T-helper 2 cell treated with Interferon-gamma antibody and Interleukin-4, amounts not matched to agents 100 ng/mL and 5 ng/mL, for 36 hours (primary cell): ENCODE measurements at regions not wholly inside any gene's neighbourhood (a gene's known extent, or its start where the extent isn't known, plus 50 kb on each side); places are given as distances from the start of the nearest gene placed in this dataset.

ENCODE experiments used
- intact Hi-C: fragments of 100-400 bp; cut with micrococcal nuclease; formaldehyde crosslinking; loops from one replicate; pipeline ENCODE4 v1.15.1; 2023

DNA sequence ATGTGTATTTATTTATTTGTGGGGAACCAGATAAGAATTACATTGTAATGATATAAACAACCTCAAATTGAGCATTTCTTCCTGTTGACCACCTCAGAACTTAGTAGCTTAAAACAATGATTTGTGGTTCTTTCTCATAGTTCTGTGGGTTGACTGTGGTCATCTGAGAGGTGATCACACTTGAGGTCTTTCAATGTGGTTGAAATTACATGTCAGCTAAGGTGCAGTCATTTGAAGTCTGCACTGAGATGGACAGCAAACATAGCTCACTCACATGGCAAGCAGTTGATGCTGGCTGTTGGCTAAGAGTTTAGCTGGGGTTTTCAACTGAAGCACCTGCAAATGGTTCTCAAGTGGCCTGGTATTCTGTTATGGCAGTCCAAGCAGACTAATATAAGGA lies 436.7 kb upstream of the MAP3K7 start:
- intact Hi-C loops = no loop called here

- intact Hi-C loops = no loop called here
Observed at GRCh38 chr6:91020744-91021143, 433.9 kb upstream of the MAP3K7 start.

DNA sequence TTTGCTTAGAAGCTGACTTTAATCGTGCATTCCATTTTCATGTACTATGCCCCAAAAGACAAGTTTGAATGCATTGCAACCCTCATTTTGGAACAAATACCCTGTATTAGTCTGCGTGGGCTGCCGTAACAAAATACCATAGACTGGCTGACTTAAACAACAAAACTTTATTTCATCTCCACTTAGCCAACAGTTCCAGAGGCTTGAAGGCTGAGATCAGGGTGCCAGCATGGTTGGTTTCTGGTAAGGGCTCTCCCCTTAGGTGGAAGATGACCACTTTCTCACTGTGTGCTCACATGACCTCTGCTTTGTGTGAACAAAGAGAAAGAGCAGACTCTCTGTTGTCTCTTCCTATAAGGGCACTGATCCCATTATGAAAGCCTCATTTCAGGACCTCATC lies 431.7 kb upstream of the MAP3K7 start:
- intact Hi-C loops = no loop called here

DNA sequence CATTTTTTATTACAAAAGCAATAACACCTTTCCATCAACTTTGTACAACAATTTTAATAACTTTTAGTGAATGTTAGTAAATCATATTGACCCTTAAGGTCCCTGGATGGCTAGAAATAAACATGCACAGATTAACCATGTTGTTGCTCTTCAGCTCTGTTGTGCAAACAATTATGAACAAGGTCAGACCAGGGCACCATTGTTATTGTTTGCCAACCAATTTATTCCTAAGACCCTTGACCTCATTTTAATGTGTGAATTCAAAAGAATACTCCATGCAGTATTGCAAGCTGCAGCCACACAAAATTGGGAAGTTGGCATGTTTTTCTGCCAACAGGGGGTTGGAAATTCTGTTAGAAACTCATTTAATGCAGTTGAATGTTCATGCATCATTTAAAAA lies 426.6 kb upstream of the MAP3K7 start:
- intact Hi-C loops = no loop called here

DNA sequence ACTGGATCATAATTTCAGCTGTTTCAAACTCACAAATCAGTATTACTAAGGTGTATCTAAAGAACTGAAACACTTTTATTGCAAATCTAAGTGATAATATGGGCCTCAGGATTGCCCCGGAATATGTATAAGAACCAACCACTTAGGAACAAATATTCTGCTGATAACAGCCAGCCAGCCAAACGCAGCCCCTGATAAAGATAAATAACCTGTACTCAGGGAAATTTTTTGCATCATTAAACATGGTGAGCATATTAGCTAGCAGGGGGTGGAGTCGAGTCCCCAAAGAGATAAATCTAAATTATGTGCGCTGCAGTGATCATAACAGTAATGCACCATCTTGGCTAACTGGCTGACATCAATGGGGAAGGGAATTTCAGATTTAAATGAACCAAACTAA lies 410.2 kb upstream of the MAP3K7 start:
- intact Hi-C loops = no loop called here

DNA sequence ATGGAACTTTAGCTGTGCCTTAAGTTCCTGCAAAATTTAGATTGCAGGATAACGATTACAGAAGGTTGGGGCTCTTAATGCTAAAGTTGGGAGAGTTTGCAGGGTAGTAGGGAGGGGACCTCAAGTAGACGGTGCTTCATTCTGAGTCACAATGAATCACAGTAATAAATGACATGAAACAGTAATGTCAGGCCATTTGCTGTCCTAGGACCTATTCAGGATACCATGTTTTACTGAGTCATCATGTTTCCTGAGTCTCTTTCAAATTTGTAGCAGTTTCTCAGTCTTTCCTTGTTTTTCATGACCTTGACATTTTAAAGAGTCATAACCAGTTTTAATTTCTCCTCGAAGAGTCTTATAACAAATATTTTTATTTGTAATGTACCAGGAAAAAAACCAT lies 406.9 kb upstream of the MAP3K7 start:
- intact Hi-C loops = no loop called here

DNA sequence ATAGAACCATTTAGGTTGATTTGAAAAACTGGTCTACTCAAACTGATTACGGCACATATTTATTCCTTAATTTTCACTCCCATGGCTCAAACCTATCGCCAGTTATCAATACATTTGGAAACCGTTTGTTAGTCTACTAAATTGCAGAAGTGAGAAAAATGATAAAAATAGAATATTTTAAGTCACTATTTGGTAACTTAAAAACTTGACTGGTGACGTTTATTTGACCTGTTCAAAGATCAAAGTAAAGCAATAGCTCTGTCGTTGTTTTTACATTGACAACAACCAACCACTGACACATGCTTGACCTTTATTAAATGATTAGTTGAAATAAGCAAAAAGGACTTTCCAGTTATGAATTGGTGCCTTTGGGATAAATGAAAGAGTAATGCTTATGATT lies 402.9 kb upstream of the MAP3K7 start:
- intact Hi-C loops = no loop called here

DNA sequence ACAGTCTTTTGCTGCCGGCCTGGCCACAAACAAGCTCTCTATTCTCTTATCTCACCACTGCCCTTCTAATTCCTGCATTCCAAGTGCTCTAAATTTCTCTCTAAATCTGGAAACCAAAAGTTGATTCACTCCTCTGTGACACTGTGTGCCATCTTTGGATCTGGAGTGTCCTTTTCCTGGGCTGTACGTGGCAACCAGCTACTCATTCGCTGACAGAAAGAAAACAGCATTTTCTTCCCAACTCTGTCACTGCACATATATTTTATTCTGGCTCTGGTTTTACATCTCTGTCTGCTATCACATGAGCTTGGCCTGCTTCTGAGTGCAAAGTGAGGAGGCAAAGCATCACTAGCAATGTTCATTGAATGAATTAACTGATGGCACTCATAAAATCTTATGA lies 397.2 kb upstream of the MAP3K7 start:
- intact Hi-C loops = no loop called here

GRCh38 chr6:90983462-90983861 lies 396.6 kb upstream of the MAP3K7 start:
- intact Hi-C loops = no loop called here

- intact Hi-C loops = no loop called here
Observed at GRCh38 chr6:90982581-90982980, 395.7 kb upstream of the MAP3K7 start.

GRCh38 chr6:90982051-90982450 lies 395.2 kb upstream of the MAP3K7 start:
- intact Hi-C loops = no loop called here

DNA sequence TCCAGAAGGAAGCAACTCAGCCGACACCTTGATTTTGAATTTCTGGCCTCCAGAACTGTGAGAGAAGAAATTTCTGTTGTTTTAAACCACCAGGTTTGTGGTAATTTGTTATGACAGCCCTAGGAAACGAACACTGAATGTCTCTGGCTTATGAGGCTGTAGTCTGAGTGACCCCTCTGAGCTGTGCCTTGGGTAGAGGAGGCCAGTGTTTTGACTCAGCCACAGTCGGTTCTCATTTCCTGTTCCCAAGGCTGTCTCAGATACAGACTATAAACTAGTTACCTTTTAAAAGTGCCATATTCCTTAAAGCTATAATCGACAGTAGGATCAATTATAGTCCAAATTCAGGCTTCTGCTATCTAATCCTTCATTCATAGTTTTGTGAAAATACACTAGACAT lies 391.2 kb upstream of the MAP3K7 start:
- intact Hi-C loops = no loop called here

GRCh38 chr6:90977513-90977912 lies 390.6 kb upstream of the MAP3K7 start:
- intact Hi-C loops = no loop called here

- intact Hi-C loops = no loop called here
Observed at GRCh38 chr6:90976341-90976740, 389.5 kb upstream of the MAP3K7 start.

DNA sequence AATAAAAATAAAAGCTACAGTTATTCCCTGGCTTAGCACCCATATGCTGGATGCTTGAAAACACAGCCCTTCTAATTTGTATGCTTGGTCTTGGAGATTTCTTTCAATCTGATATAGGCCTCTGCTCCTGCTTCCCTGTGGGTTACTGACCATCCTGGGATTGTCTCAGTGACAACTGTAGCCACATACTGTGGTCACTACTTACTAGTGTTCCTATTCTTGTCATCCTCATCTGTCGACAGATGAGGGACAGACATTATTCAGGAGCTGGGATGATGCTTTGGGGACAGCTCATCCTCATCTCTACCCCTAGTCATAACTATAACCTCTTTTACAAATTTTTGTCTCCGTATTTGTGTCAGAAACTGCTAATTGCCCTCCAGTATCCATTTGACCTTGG lies 388.9 kb upstream of the MAP3K7 start:
- intact Hi-C loops = no loop called here

DNA sequence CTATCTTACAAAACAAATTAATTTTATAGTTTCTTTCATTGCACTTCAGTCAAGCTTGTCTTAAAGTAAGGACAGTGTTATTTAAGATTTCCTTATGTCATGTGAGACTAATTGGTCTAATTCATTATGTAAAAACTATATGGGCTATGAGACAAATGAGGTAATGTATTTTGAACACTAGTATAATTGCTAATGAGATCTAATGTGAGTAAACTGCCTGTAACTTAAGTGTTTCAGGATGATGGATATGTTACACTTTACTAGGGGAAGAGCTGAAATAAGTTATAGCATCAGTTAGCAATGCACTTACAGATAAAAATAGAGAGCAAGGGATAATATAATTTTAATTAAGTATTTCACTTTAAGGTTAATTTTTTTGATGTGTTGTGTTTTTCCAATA lies 386.3 kb upstream of the MAP3K7 start:
- intact Hi-C loops = no loop called here

DNA sequence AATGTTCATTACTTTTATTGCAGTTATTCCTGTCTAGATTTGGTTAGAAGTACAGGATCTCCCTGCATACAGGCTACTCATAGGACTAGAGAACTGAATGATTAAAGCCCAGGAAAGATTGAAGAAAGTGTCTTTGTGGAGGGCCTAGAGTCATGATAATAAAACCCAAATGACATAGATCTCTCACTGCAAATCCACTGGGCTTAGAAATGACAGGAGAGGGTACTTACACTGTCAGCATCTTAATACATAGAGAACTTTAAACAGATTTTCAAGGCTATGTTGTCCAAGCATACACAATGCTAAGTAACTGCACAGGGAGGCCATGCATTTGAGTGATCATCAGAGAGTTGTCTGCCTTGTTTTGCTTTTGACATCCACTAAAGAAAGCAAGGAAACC lies 383.8 kb upstream of the MAP3K7 start:
- intact Hi-C loops = no loop called here

- intact Hi-C loops = no loop called here
Observed at GRCh38 chr6:90967471-90967870, 380.6 kb upstream of the MAP3K7 start.

- intact Hi-C loops = no loop called here
Observed at GRCh38 chr6:90960324-90960723, 373.5 kb upstream of the MAP3K7 start.

- intact Hi-C loops = no loop called here
Observed at GRCh38 chr6:90955246-90955645, 368.4 kb upstream of the MAP3K7 start.

GRCh38 chr6:90953405-90954161 lies 366.7 kb upstream of the MAP3K7 start:
- intact Hi-C loops = no loop called here

GRCh38 chr6:90952176-90952575 lies 365.3 kb upstream of the MAP3K7 start:
- intact Hi-C loops = no loop called here

- intact Hi-C loops = no loop called here
Observed at GRCh38 chr6:90948540-90948939, 361.7 kb upstream of the MAP3K7 start.
